ENCODE measurements at regions not wholly inside any gene's neighbourhood (a gene's known extent, or its start where the extent isn't known, plus 50 kb on each side); places are given as distances from the start of the nearest gene placed in this dataset.
"Not testable (repeated sequence)": the region's sequence is repeated elsewhere in the genome, so short reads cannot be mapped to it uniquely, and the experiment has no call there.

GRCh38 chr2:56816666-56817065 lies 632.9 kb downstream of the CCDC85A start (continued):
- TF ChIP-seq USF2 (IDR thresholded peaks at IDR 0.05; ENCODE audit: borderline replicate concordance, low read depth, low read length) (no peak), IRF3 (IDR thresholded peaks at IDR 0.05; ENCODE audit: low read depth, low read length) (no peak), EP300 (IDR thresholded peaks at IDR 0.05; ENCODE audit: borderline replicate concordance in 1 of 2, low read depth in 1 of 2, low read length in 1 of 2) (no peak)

- CTCF ChIA-PET: no interaction called here
- no peak overlapping the region for H3K9ac ChIP-seq
- no peak for DNase-seq
- no peak overlapping the region for H2AFZ ChIP-seq (ENCODE audit: low read depth)
- no peak for TF ChIP-seq POLR2AphosphoS5 (IDR thresholded peaks at IDR 0.05; ENCODE audit: low read depth, low read length)
- TF ChIP-seq FOXJ3 (CRISPR knock-in tag; IDR thresholded peaks at IDR 0.05): no peak
- no peak for TF ChIP-seq ZBTB33 (IDR thresholded peaks at IDR 0.05; ENCODE audit: borderline replicate concordance, low read depth)
- H3K9me2 ChIP-seq: no peaks in the 10 kb centered on the region
- no peak overlapping the region for H3K27ac ChIP-seq (ENCODE audit: low read depth in 2 of 2, low read length in 1 of 2)
- no peaks in the 10 kb centered on the region for H3K27me3 ChIP-seq (ENCODE audit: insufficient read depth)
- no peaks in the 10 kb centered on the region for H4K20me1 ChIP-seq (ENCODE audit: insufficient read depth)
- H3K9me3 ChIP-seq: no peaks in the 10 kb centered on the region
- H3K4me1 ChIP-seq (ENCODE audit: control insufficient read depth in 1 of 2, insufficient read depth in 2 of 2, low read depth in 1 of 2, low read length in 1 of 2): no peaks in the 10 kb centered on the region
- POLR2A ChIA-PET: no interaction called here
- H3F3A ChIP-seq (replicated peaks; ENCODE audit: insufficient read depth): peaks cover 17% of the 10 kb centered on the region
- 38% methylated on average over 1 of the region's 1 CpG for WGBS (ENCODE audit: low lambda C conversion rate)
- no peak overlapping the region for H3K4me2 ChIP-seq
- no peak overlapping the region for H3K4me3 ChIP-seq (ENCODE audit: low read depth in 2 of 2, low read length in 1 of 2)
- peaks cover 11% of the 10 kb centered on the region for H3K79me2 ChIP-seq (ENCODE audit: insufficient read depth)
- H3K36me3 ChIP-seq (replicated peaks in 1 of 2; ENCODE audit: control insufficient read depth in 1 of 2, insufficient read depth in 2 of 2, low read length in 1 of 2): peaks cover 0 to 54% of the 10 kb centered on the region in 2 experiments
Measured at GRCh38 chr2:56831780-56832179, 648.0 kb downstream of the CCDC85A start.

GRCh38 chr2:56834686-56835085 lies 650.9 kb downstream of the CCDC85A start:
- peaks cover 0 to 71% of the 10 kb centered on the region in 2 experiments for H3K36me3 ChIP-seq (replicated peaks in 1 of 2; ENCODE audit: control insufficient read depth in 1 of 2, insufficient read depth in 2 of 2, low read length in 1 of 2)
- H3K27me3 ChIP-seq (ENCODE audit: insufficient read depth): no peaks in the 10 kb centered on the region
- no peak overlapping the region for H3K4me2 ChIP-seq
- no peak for DNase-seq
- H3K27ac ChIP-seq (ENCODE audit: low read depth in 2 of 2, low read length in 1 of 2): no peak overlapping the region
- H3K4me3 ChIP-seq (ENCODE audit: low read depth in 2 of 2, low read length in 1 of 2): no peak overlapping the region
- no peak overlapping the region for H2AFZ ChIP-seq (ENCODE audit: low read depth)
- no peaks in the 10 kb centered on the region for H3K9me2 ChIP-seq
- WGBS (ENCODE audit: low lambda C conversion rate): 26% methylated on average over 5 of the region's 5 CpGs
- no peaks in the 10 kb centered on the region for H4K20me1 ChIP-seq (ENCODE audit: insufficient read depth)
- peaks cover 3% of the 10 kb centered on the region for H3K79me2 ChIP-seq (ENCODE audit: insufficient read depth)
- no peak overlapping the region for H3K9ac ChIP-seq
- no peaks in the 10 kb centered on the region for H3K4me1 ChIP-seq (ENCODE audit: control insufficient read depth in 1 of 2, insufficient read depth in 2 of 2, low read depth in 1 of 2, low read length in 1 of 2)
- CTCF ChIA-PET: no interaction called here
- POLR2A ChIA-PET: no interaction called here
- H3F3A ChIP-seq (replicated peaks; ENCODE audit: insufficient read depth): peaks cover 37% of the 10 kb centered on the region
- no peak for TF ChIP-seq NFIC (IDR thresholded peaks at IDR 0.05; ENCODE audit: borderline replicate concordance)
- TF ChIP-seq RCOR1 (IDR thresholded peaks at IDR 0.05; ENCODE audit: low read length): no peak
- no peak for TF ChIP-seq MAX (IDR thresholded peaks at IDR 0.05; ENCODE audit: low read depth)
- no peak for TF ChIP-seq FOXM1 (IDR thresholded peaks at IDR 0.05; ENCODE audit: low read depth)
- TF ChIP-seq EP300 (IDR thresholded peaks at IDR 0.05; ENCODE audit: borderline replicate concordance in 1 of 2, low read depth in 1 of 2, low read length in 1 of 2): no peak
- no peak for TF ChIP-seq SIN3A (IDR thresholded peaks at IDR 0.05; ENCODE audit: borderline replicate concordance, low read depth, low read length)
- peaks cover 11% of the 10 kb centered on the region for H3K9me3 ChIP-seq

GRCh38 chr2:56840009-56840408 lies 656.2 kb downstream of the CCDC85A start:
- DNase-seq; H3K27me3 ChIP-seq (ENCODE audit: insufficient read depth); H4K20me1 ChIP-seq (ENCODE audit: insufficient read depth); POLR2A ChIA-PET; H3K9me2 ChIP-seq; H3K9ac ChIP-seq; H3K4me1 ChIP-seq (ENCODE audit: control insufficient read depth in 1 of 2, insufficient read depth in 2 of 2, low read depth in 1 of 2, low read length in 1 of 2); H2AFZ ChIP-seq (ENCODE audit: low read depth); H3K4me3 ChIP-seq (ENCODE audit: low read depth in 2 of 2, low read length in 1 of 2); H3K27ac ChIP-seq (ENCODE audit: low read depth in 2 of 2, low read length in 1 of 2); CTCF ChIA-PET; H3K4me2 ChIP-seq: not testable (repeated sequence)
- Histone ChIP-seq H3K36me3 (replicated peaks in 1 of 2; ENCODE audit: control insufficient read depth in 1 of 2, insufficient read depth in 2 of 2, low read length in 1 of 2) (peaks cover 0 to 84% of the 10 kb centered on the region in 2 experiments), H3K79me2 (ENCODE audit: insufficient read depth) (peaks cover 17% of the 10 kb centered on the region), H3F3A (replicated peaks; ENCODE audit: insufficient read depth) (peaks cover 51% of the 10 kb centered on the region), H3K9me3 (peaks cover 47% of the 10 kb centered on the region)
